ENCODE measurements at regions not wholly inside any gene's neighbourhood (a gene's known extent, or its start where the extent isn't known, plus 50 kb on each side); places are given as distances from the start of the nearest gene placed in this dataset.
"Not testable (repeated sequence)": the region's sequence is repeated elsewhere in the genome, so short reads cannot be mapped to it uniquely, and the experiment has no call there.

GRCh38 chr9:61628951-61629350, 439.1 kb downstream of the SPATA31A7 start:
- not testable (repeated sequence) for DNase-seq (ENCODE audit: low spot score)

DNA sequence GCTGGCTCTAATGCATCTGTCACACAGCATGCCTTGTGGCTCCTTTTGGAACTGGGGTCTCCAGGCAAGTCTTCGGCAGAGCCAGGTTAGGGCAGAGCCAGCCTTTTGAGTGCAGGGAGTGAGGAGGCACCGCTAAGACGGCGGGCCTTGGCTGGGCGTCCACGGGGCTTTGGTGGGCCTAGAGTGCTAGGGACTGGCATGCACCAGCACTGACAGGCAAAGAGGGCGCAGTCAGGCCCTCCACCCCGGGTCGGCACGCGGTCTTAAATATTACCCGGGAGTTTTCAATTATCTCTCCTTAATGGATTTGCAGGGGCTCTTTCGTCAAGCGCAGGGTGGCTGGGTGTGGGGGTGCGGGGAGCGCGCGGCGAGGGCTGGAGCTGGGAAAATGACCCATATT, 444.4 kb downstream of the SPATA31A7 start:
- DNase-seq (ENCODE audit: low spot score), result no peak

GRCh38 chr9:61664232-61664631, 474.4 kb downstream of the SPATA31A7 start:
- DNase-seq (ENCODE audit: low spot score), result not testable (repeated sequence)

GRCh38 chr9:61665330-61665751, 475.5 kb downstream of the SPATA31A7 start:
- DNase-seq (ENCODE audit: low spot score), result no peak

DNA sequence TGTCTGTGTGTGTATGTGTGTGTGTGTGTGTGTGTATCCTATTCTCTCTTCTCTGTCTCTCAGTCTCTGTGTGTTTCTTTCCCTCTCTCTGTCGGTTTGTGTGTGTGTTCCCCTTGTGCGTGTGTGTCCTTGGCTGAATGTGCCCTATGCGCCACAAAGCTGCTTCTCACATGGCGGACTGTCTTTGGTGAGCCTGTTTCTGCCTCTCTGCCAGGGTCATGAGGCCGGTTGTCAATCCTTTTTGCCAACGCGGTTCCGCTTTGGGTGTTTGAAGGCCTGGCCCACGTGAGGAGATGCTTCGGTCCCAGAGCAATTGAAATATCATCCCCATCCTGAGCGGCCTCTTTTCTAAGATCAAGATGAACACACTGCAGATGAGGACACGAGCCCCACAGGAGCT, 476.0 kb downstream of the SPATA31A7 start:
- DNase-seq (ENCODE audit: low spot score), result no peak

DNA sequence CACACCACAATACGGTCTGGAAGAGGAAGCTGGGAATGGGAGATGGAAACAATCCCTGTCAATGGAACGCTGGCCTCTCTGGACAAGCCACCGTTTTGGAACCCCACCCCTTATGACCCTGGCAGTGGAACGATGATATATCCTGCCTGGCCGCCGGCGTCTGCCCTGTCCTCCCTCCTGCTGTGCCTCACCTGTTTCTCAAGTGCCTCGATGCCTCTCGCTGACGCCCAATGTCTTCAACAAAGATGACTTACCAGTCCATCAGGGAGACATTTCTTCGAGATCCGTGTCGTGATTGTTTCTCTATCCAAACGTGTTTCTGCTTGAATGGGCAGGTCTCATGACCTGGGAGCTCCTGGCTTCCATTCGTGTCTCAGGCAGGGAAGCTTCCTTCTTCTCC, 476.5 kb downstream of the SPATA31A7 start:
- DNase-seq (ENCODE audit: low spot score), result no peak

- no peak for DNase-seq (ENCODE audit: low spot score)
Observed at GRCh38 chr9:61666849-61667371, 477.1 kb downstream of the SPATA31A7 start.

DNA sequence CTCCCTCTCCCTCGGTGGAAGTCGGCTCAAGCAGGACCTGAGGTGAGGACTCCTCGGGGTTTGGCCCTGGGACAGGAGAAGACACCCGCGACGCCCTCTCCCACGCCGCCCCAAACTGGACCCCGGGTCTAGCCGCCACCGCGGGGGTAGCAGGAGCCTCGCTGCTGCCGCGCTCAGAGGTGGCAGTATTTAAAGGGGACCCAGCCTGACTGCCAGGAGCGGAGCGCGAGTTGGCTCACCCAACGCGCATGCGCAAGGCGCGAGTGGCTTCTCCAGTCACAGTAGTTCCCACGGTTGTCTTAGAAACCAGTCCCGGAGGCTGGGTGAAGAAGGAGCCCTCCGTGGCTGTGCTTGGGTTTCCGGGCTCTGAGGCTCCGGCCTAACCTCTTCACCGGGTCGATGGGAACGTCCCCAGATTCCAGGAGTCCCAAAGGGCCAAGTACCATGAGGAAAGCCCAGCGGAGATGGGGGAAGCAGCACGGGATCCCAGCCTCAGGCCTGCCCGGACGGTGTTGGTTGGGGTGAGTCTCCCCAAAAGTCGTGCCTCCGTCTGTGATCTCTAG, 477.8 kb downstream of the SPATA31A7 start:
- no peak for DNase-seq (ENCODE audit: low spot score)

DNA sequence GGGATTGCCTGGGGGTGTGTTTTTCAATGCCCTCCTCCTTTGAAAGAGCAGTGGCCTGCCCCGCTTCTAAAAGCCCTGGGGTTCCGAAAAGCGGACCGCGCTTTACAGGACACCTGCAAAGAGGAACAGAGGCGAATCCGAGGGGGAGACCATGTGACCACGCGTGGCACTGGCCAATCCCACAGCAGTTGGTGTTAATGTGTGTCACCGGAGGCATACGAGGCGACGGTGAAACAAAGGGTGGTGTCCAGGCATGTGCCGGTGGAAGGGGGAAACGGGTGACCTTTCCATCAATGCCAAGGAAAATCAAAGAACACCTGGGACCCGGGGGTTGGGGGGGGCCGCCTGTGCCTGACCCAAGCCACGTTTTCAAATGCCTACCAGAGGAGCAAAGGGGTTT, 478.4 kb downstream of the SPATA31A7 start:
- DNase-seq (ENCODE audit: low spot score), result not testable (repeated sequence)

GRCh38 chr9:61668846-61669245, 479.0 kb downstream of the SPATA31A7 start:
- DNase-seq (ENCODE audit: low spot score), result no peak

- DNase-seq (ENCODE audit: low spot score), result no peak
Observed at GRCh38 chr9:61669352-61669751, 479.5 kb downstream of the SPATA31A7 start.

- DNase-seq (ENCODE audit: low spot score), result not testable (repeated sequence)
Observed at GRCh38 chr9:61669831-61670505, 480.1 kb downstream of the SPATA31A7 start.

GRCh38 chr9:61670616-61671015, 480.8 kb downstream of the SPATA31A7 start:
- DNase-seq (ENCODE audit: low spot score), result no peak

GRCh38 chr9:61671276-61671973, 481.6 kb downstream of the SPATA31A7 start:
- peak; percentile 5 for DNase-seq (ENCODE audit: low spot score)

DNA sequence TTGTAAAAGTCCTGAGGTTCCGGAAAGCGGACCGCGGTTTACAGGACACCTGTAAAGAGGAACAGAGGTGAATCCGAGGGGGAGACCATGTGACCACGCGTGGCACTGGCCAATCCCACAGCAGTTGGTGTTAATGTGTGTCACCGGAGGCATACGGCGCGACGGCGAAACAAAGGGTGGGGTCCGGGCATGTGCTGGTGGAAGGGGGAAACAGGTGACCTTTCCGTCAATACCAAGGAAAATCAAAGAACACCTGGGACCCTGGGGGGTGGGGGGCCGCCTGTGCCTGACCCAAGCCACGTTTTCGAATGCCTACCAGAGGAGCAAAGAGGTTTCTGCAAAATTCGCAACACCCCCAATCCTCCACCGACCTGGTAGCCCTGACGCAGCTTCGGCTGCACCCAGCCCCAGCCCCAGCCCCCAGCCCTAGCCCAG, 482.3 kb downstream of the SPATA31A7 start:
- not testable (repeated sequence) for DNase-seq (ENCODE audit: low spot score)

- not testable (repeated sequence) for DNase-seq (ENCODE audit: low spot score)
Observed at GRCh38 chr9:61672645-61673167, 482.9 kb downstream of the SPATA31A7 start.

GRCh38 chr9:61673247-61673646, 483.4 kb downstream of the SPATA31A7 start:
- DNase-seq (ENCODE audit: low spot score), result no peak

DNA sequence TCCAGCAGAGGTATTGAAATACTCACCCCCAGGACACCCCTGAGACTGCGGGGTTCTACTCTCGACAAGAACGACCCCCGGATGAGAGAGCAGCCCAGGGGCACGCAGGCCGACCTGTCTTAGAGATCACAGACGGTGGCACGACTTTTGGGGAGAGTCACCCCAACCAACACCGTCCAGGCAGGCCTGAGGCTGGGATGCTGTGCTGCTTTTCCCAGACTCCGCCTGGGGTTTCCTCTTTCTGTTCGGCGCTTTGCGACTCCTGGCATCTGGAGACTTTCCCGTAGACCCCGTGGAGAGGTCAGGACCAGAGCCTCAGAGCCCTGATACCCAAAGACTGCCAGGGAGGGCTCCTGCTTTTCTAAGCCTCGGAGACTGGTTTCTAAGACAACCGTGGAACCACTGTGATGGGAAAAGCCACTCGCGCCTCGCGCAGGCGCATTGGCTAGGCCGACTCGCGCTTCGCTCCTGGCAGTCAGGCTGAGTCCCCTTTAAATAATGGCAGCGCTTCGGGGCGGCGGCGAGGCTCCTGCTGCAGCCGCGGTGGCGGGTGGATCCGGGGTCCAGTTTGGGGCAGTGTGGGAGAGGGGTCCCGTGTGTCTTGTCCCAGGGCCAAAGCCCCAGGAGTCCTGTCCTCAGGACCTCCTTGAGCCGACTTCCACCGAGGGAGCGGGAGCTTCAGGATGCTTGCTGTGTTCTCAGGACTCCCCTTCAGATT, 484.0 kb downstream of the SPATA31A7 start:
- no peak for DNase-seq (ENCODE audit: low spot score)

- no peak for DNase-seq (ENCODE audit: low spot score)
Observed at GRCh38 chr9:61674465-61674864, 484.6 kb downstream of the SPATA31A7 start.

GRCh38 chr9:61674882-61675281, 485.0 kb downstream of the SPATA31A7 start:
- no peak for DNase-seq (ENCODE audit: low spot score)
